HT-29 (cell line): ENCODE measurements at regions not wholly inside any gene's neighbourhood (a gene's known extent, or its start where the extent isn't known, plus 50 kb on each side); places are given as distances from the start of the nearest gene placed in this dataset.
A peak's percentile ranks its signal among the peaks of the same experiment; 100 is the strongest.
"Not testable (repeated sequence)": the region's sequence is repeated elsewhere in the genome, so short reads cannot be mapped to it uniquely, and the experiment has no call there.

Experiments
- DNase-seq: peaks from one replicate; pipeline ENCODE4 v3.0.0-alpha.2; 2015; ENCODE audit warnings: low spot score

DNA sequence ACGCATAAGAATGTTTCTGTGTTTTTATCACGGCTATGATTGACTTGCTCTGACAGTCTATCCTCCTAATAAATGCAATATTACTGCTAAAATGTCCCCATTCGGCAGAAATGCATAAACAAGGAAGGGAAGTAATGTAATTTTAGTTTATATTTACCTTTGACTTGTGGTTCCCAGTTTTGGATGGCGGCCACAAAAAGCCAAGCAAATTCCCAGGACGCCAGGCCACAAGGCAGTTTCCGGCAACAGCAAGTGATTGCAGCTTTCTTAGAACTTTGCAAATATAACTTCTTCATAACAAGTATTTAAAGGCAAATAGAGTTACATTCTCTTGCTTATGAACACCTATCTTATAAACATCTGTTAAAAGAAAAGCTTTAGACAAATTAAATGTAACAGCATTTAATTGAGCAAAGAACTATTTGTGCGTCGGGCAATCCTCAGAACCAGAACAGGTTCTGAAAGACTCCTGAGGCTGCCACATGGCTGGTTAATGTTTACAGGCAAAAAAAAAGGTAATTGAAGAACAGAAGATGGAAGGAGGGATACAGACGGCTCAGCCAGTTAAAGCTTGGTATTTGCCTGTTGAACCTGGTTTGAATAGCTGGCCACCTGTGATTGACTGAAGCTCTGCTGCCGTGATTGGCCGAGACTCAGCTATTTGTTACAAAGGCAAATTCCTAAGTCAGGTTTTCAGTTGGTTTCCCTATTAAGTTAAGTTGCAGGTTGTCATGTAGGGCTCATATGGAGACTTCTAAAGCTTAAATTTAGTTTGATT, 80.8 kb downstream of the C21orf91 start:
- DNase-seq, result no peak

DNA sequence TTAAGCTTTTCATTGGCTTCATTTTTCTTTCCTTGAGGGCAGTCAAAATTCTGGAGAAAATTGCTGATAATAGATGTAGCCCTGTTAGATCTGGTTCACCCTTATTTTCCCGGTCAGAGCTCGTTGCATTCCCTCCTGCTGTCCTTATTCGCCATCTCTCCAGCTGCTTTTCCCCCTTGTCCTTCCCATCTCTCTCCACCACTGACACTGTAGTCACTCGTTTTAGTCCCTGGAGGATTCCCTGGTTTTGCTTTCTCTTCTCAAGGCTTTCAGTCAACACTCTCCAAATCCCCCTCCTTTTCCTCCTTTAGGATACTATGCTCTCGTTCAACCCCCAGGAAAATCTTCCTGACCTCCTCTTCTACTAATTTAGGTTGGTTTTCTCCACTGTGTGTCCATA, 83.1 kb downstream of the C21orf91 start:
- DNase-seq, result no peak

DNA sequence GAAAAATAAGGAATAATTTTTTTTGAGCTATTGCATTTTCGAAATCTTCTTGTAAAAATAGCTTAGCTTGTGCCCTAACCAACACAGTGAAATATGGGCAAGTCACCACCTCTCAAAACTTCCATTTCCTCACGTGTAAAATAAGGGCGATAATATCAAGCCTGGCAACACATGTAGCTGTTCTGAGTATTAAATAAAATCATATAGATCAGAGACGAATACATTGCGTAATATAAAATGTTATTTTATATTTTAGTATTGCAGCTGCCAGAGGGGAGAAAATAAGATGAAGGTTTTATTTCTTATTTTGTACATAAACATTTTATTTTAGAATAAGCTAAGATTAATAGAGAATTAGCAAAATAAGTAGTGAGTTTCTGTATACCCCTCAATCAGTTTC, 85.9 kb downstream of the C21orf91 start:
- DNase-seq, result no peak

DNA sequence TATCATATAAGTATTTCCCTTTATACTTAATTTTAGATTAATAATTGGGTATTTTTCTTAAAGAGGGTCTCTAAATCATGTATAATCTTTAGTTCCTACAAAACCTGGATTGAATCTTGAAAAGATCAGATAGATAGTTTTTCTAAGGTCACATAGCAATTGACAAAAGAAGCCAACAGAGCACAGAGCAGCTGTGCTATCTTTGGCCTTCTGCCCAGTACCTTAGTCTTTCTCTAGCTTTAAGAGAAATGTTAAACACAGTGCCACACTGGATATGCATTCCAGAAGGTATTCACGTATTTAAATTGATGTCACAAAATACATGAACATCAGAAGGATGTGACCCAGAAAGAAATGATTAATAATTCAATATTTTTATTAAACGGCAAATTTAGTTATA, 86.8 kb downstream of the C21orf91 start:
- DNase-seq, result no peak

DNA sequence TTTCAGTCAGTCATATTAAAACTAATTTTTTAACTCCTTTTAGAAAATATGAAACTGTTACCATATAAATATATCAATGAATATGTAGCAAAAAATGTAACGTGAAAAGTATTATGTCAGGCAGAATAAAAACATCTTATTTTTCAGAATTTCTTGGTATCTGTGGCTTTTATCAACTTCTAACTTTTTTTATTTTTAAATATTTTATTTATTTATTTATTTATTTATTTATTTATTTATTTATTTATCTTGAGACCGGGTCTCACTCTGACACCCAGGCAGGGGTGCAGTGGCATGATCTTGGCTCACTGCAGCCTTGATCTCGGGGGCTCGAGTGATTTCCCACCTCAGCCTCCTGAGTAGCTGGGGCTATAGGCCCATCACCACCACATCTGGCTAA, 87.6 kb downstream of the C21orf91 start:
- no peak for DNase-seq

DNA sequence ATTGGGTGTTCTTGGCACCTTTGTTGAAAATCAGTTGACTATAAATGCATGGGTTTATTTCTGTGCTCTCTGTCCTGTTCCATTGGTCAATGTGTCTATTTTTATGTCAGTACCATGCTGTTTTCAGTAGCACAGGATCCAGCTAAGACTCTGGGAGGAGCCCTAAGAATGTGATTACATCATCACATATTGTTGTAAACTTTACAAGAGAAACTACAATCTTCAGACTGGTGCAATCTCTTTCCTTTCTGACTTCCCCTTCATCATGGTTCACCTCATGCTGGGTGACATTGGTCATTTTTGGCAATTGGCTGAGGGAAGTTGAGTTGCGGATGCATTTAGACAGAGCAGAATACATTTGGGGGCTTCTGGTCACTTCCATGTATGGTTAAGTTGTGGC, 88.4 kb downstream of the C21orf91 start:
- DNase-seq, result no peak

DNA sequence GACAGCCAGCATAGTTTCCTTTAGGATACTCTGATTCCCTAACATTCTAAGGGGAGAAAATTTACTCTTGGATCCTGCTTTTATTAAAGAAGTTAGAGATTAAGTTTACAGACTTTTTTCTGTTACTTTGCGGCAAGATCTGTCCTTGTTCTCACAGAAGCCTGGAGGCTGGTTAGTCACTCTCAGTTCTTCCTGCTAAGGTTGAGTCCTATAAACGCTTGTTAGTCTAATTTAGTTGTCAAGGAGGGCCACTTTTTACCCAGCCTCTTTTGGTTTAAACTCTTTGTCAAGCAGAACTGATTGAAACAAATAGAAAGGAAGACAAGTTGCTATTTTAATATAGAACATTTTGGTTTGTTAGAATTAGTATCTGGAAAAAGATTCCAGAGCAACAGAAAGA, 89.7 kb downstream of the C21orf91 start:
- DNase-seq, result no peak

DNA sequence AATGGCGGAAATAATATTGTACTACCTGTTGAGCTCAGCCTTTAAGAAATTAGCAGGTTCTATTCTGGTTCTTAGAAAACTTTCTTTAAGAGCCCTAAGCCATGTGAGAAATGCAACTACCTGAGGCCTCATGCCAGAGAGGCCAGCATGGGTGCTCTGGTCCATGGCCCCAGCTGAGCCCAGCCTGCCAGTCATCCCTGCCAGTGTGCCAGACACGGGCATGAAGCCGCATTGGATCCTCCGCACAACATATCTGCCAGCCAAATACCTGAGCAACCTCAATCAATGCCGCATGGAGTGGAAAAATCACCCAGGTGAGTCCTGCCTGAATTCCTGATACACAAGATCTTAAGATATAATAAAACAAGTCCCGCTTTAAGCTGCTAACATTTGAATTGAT, 91.8 kb downstream of the C21orf91 start:
- DNase-seq, result no peak

DNA sequence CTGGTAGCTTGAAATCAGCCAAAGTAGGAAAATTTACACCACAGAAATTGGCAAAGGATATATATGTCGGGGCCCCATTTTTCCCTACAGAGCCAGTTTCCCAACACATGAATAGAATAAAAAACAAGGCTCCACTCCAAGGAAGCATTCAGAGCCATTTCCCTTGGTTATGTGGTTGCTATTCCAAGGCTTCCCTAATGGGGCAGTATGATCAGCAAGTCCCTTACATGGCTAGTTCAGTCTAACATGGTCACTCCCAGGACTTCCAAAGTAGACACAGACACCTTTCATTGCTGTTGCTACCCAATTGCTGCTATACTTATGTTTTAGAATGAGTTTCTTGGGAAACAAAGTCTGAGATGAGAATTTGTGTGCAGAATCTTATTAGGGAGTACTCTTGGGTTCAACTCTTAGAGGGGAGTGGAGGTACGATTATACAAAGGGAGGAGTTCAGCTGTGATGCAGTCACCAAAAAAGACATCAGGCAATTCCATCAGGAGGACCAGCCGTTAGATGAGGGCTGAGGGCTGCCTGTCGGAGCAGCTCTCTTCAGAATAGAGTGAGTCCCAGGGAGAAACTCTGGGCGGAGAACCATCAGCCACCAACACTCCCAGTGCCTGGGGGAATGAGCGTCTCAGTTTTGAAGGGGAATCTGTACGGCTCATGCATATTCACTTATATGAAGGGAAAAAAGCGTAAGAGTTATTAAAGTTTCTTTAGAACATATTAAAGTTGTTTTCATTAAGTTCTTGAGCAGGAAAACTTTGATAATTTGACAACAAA, 92.9 kb downstream of the C21orf91 start:
- DNase-seq, result peak; percentile 11

DNA sequence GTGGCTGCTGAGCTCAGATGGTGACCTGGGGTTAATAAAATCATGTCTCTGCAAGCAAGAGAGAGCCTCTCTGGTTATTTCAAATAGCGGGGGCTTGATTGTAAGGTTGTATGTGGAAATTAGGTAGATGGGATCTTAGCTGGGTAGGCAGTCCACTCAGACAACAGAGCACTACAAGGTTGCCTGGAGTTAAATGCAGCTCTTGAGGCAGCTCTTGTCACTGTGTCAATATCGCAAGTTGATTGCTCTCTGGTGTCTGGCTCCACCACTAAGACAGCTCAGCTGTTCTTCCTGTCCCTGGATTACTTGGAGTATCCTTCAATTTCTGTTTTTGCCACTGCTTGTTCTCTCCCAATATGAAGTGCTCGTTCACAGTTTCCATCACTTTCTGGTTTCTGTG, 93.8 kb downstream of the C21orf91 start:
- DNase-seq, result no peak

DNA sequence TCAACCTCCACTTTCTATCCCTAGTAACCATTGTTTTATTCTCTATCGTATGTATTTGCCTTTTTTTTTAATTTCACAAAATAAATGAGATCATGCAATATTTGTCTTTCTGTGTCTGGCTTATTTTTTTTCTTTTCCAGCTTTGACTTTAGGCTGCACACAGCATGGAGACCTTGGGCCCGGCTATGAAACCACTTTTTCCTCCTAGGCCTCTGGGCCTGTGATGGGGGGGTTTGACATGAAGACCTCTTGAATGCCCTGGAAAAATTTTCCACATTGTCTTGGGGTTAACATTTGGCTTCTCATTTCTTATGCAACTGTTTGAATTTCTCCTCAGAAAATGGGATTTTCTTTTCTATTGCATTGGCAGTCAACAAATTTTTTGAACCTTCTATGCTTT, 100.2 kb upstream of the BTG3 start:
- no peak for DNase-seq

DNA sequence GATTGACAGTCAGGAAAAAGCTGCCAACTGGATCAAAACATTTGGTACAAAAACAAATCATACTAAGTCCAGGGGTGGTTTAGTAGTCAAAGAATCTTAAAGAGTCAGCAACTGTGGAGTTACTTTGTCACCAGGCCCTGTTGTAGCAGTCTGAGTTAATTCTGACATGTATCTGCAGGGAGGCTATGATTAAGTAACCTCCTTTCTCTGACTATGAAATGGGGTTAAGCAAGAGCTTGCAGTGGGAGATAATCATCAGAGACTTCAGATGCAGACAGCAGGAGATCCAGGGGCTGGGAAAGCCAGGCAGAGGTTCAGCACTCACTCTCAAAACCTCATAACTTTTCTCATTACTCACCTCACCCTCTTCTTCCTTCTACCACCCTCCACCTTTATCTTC, 99.2 kb upstream of the BTG3 start:
- DNase-seq, result no peak

DNA sequence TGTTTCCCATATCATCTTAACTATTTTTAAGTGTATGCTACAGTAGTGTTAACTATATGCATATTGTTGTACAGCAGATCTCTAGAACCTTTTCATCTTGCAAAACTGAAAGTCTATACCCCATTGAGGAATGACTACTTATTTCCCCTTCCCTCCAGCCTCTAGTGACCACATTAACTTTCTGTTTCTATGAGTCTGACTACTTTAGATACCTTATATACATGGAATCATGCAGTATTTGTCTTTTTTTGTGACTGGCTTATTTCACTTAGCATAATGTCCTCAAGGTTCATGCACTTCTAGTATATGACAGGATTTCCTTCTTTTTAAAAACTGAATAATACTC, 96.5 kb upstream of the BTG3 start:
- no peak for DNase-seq

DNA sequence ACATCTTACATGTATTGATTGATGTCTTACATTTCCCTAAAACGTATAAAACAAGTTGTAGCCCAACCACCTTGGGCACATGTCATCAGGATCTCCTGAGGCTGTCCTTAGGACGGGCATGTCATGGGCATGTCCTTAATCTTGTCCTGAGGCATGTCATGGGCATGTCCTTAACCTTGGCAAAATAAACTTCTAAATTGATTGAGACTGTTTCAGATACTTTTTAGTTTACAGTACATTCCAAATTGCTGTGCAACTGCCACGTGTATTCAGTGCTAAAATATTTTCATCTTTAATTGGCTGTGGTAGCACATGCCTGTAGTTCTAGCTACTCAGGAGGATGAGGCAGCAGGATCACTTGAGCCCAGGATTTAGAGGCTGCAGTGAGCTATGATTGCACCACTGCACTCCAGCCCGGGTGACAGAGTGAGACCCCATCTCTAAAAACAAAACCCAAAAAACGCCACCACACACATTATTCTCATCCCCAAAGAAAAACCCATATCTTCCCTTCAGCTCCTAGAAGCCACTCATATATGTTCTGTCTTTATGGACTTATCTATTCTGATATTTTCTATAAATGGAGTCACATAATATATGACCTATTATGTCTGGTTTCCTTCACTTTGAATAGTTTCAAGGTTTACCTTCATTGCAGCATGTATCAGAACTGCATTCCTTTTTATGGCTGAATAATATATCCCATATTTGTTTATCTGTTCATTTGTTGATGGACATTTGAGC, 96.0 kb upstream of the BTG3 start:
- DNase-seq, result no peak

DNA sequence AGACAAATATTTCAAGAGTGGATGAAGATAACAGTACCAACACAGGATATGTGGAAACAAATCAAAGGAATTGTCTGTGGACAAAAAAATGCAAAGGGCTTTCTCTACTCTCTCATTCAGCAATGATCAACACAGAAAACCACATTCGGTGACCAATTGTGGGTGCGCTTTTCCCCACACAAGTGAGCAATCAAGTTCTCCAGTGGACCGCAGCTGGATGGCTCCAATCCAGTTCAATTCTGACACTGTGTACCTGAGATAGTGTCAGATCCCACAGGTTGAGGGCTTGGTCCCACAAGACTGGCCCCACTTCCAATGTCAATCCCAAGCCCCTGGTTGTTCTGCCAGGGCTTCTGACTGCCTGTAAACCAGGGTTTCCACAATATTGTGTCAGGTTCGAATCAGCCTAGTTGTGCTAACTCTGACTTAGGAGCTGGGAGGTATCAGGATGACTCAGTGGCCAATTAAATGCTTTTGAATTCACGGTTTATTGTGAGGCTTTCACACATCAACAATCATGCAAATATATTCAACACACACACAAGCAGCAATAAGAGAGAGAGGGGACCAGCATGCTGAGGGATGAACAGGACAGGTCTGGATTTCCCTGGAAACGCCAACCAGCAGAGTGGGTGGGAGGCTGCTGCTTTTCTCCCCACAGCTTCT, 87.0 kb upstream of the BTG3 start:
- DNase-seq, result no peak

DNA sequence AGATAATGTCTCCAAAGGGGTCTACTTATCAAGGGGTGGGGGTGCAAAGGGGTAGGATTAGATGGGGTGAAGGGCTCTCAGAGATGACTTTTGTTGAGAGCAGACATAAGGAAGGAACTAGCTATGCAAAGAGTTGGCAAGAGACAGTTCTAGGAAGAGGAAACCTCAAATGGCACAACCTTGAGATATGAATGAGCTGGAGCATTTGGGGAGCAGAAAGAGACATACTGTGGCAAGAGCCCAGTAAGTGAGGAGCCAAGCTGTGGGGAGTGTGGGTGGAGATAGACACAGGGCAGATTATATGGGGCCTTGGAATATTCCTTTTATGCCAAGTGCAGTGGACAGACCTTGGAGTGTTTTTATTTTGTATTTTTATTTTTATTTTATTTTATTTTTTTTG, 84.8 kb upstream of the BTG3 start:
- no peak for DNase-seq

DNA sequence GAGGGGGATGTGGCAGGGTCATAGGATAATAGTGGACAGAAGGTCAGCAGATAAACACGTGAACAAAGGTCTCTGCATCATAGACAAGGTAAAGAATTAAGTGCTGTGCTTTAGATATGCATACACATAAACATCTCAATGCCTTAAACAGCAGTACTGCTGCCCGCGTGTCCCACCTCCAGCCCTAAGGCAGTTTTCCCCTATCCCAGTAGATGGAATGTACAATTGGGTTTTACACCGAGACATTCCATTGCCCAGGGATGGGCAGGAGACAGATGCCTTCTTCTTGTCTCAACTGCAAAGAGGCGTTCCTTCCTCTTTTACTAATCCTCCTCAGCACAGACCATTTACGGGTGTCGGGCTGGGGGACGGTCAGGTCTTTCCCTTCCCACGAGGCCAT, 81.7 kb upstream of the BTG3 start:
- not testable (repeated sequence) for DNase-seq

DNA sequence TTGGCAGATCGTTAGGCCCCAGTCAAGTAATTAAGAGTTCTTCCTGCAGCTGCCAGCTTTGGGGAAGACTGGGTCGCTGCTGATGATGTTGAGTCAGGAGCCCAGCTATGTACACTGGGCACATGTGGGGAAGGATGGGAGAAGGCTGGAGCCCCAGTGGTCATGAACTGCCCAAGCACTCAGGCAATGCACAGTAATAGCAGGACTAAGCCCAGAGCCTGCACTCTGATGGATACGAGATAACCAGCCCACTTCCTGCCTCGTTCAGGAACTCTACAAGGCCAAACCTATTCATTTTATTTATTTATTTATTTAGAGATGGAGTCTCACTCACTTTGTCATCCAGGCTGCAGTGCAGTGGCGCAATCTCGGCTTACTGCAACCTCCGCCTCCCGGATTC, 81.1 kb upstream of the BTG3 start:
- DNase-seq, result no peak

DNA sequence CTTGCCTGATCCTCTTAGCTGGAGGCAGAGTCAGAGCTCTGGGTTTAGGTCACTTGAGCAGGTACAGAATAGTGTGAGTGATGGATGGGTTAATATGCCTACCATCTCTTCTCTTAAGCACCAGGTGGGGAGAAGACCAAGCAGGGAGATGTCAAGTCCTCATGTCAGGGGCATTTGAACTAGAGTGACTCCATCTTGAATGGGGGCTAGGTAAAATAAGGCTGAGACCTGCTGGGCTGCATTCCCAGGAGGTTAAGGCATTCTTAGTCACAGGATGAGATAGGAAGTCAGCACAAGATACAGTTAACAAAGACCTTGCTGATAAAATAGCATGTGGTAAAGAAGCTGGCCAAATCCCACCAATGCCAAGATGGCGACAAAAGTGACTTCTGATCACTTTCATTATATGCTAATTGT, 77.4 kb upstream of the BTG3 start:
- no peak for DNase-seq

DNA sequence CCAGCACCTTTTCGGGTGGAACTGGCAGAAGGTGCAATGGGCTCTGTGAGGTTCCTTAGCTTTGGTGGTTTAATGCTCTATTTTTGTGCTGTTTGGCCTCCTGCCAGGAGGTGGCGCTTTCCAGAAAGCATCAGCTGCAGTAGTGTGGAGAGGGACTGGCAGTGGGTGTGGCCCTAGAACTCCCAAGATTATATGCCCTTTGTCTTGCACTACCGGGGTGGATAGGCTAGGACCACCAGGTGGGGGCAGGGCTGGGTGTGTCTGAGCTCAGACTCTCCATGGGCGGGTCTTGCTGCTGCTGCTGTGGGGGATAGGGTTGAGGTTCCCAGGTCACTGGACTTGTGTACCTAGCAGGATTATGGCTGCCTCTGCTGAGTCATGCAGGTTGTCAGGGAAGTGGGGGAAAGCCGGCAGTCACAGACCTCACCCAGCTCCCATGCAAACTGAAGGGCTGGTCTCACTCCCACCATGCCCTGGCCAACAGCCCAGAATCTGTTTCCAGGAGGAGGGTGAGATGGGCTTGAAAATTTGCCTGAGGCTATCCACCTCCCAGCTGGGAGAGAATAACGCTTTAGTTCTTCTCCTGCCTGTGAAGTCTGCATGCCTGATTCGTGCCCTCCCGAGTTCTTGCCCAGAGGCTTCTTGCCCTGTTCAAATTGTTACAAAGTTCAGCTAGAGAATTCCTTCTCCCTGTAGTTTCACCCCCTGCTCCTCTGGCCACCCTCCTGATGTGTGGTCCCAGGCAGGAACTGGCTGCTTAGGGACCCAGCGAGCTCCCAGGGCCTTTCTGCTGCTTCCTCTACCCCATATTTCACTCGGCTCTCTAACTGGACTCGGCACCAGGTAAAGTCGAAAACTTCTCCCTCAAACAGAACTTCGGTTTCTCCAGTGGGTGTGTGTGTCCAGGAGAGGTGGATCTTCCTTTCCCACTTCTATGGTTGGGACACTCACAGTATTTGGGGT, 76.5 kb upstream of the BTG3 start:
- peak; percentile 1 for DNase-seq

DNA sequence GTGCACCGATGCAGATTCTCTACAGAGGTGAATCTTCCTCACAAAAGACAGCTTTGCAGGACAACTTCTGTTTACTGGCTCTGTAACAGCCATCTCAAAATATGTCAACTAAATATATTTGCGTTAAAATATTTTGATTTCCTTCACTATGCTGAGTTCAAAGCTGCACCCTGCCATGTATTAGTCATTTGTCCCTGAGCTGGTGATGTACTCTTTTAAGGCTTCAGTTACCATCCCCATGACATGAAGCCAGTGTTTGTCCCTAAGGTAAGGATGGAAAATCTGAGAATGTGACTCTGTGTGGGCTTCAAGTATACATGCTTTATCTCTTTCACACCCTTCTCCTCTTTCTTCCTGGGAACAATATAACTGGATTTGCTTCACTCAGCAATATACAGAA, 70.2 kb upstream of the BTG3 start:
- no peak for DNase-seq
